IMR-90 (cell line): ENCODE measurements at regions not wholly inside any gene's neighbourhood (a gene's known extent, or its start where the extent isn't known, plus 50 kb on each side); places are given as distances from the start of the nearest gene placed in this dataset.

Source experiments
- ATAC-seq: fragments of 200-7000 bp; cut with Tn5 transposase; 2 replicates; pipeline ENCODE4 v1.9.1; 2020; ENCODE audit warnings: low read depth, mild to moderate bottlenecking, moderate library complexity
- BruUV-seq: library from RNA; stranded (reverse); fragments of 400-500 nt; replicated peaks from 2 replicates; lab custom pipeline; 2021; lab: Mats Ljungman, UMichigan
- CTCF ChIA-PET: fragments of 300-600 bp; formaldehyde crosslinking; extraction: SDS; loops from one replicate; lab custom pipeline; 2021; ENCODE audit warnings: antibody characterized with exemption; lab: Yijun Ruan, JAX
- POLR2A ChIA-PET: fragments of 300-600 bp; sonication (Branson Sonifier 250); formaldehyde crosslinking; loops from one replicate; lab custom pipeline; 2022; ENCODE audit warnings: antibody characterized with exemption; ENCODE audit not compliant: unreplicated experiment; lab: Charles Lee
- DNase-seq: peaks from one replicate; pipeline ENCODE4 v3.0.0; 2013
- H2AFZ ChIP-seq: replicated peaks from 2 replicates; pipeline ENCODE3; 2013; ENCODE audit warnings: low read length, mild to moderate bottlenecking; ENCODE audit not compliant: poor library complexity
- H2AK5ac ChIP-seq: 2 replicates; pipeline ENCODE4 v1.6.1; 2013; ENCODE audit warnings: low read depth, low read length, inconsistent platforms
- H2AK9ac ChIP-seq: replicated peaks from 2 replicates; pipeline ENCODE3; 2013; ENCODE audit warnings: mild to moderate bottlenecking, low read depth, low read length, moderate library complexity; ENCODE audit not compliant: poor library complexity
- H2BK120ac ChIP-seq: 2 replicates; pipeline ENCODE4 v1.6.1; 2013; ENCODE audit warnings: low read depth, low read length, inconsistent platforms
- H2BK15ac ChIP-seq: 3 replicates; pipeline ENCODE4 v1.6.1; 2013; ENCODE audit warnings: low read depth, low read length, inconsistent platforms
- H2BK20ac ChIP-seq: 2 replicates; pipeline ENCODE4 v1.6.1; 2013; ENCODE audit warnings: low read depth, mild to moderate bottlenecking, inconsistent platforms, low read length, moderate library complexity
- H2BK5ac ChIP-seq: 2 replicates; pipeline ENCODE4 v1.6.1; 2013; ENCODE audit warnings: mild to moderate bottlenecking, low read depth, low read length, inconsistent platforms; ENCODE audit not compliant: poor library complexity, severe bottlenecking
- H3K14ac ChIP-seq: replicated peaks from 2 replicates; pipeline ENCODE4 v1.6.1; 2013; ENCODE audit warnings: low read depth, low read length, inconsistent platforms
- H3K18ac ChIP-seq: 2 replicates; pipeline ENCODE4 v1.6.1; 2013; ENCODE audit warnings: low read depth, low read length, control low read depth
- H3K23ac ChIP-seq: 2 replicates; pipeline ENCODE4 v1.6.1; 2013; ENCODE audit warnings: low read depth, low read length, inconsistent platforms
- H3K27ac ChIP-seq: 2 replicates; pipeline ENCODE4 v1.5.1; 2013; ENCODE audit warnings: mild to moderate bottlenecking, control low read depth, low read length; ENCODE audit not compliant: insufficient read depth
- H3K27me3 ChIP-seq: 2 replicates; pipeline ENCODE4 v1.6.1; 2013; ENCODE audit warnings: low read length; ENCODE audit not compliant: control insufficient read depth, insufficient read depth
- H3K36me3 ChIP-seq: 2 replicates; pipeline ENCODE4 v1.6.1; 2013; ENCODE audit warnings: low read length, mixed read lengths; ENCODE audit not compliant: control insufficient read depth, insufficient read depth
- H3K4ac ChIP-seq: 2 replicates; pipeline ENCODE4 v1.6.1; 2013; ENCODE audit warnings: low read depth, low read length, inconsistent platforms
- H3K4me1 ChIP-seq: 2 replicates; pipeline ENCODE4 v1.6.1; 2013; ENCODE audit warnings: low read length, mixed read lengths; ENCODE audit not compliant: control insufficient read depth, insufficient read depth
- H3K4me2 ChIP-seq: 2 replicates; pipeline ENCODE4 v1.6.1; 2013; ENCODE audit warnings: low read depth, mild to moderate bottlenecking, control low read depth, low read length, moderate library complexity
- H3K4me3 ChIP-seq: 2 replicates; pipeline ENCODE4 v1.5.1; 2013; ENCODE audit warnings: low read depth, mild to moderate bottlenecking, control low read depth, low read length, moderate library complexity; ENCODE audit not compliant: insufficient read depth
- H3K56ac ChIP-seq: 2 replicates; pipeline ENCODE4 v1.6.1; 2013; ENCODE audit warnings: low read length, inconsistent platforms; ENCODE audit not compliant: insufficient read depth; ENCODE audit errors: extremely low read depth
- H3K79me1 ChIP-seq, 2 experiments: 2 replicates each; pipeline ENCODE4 v1.6.1; 2013; ENCODE audit warnings: low read length in 2 of 2, inconsistent platforms in 1 of 2, low read depth in 1 of 2
- H3K9ac ChIP-seq: 2 replicates; pipeline ENCODE4 v1.6.1; 2013; ENCODE audit warnings: low read depth, low read length, control low read depth
- H3K9me1 ChIP-seq: 2 replicates; pipeline ENCODE4 v1.6.1; 2013; ENCODE audit warnings: low read length, inconsistent platforms; ENCODE audit not compliant: insufficient read depth
- H3K9me3 ChIP-seq: 2 replicates; pipeline ENCODE4 v1.6.1; 2013; ENCODE audit warnings: low read length; ENCODE audit not compliant: control insufficient read depth, insufficient read depth
- H4K20me1 ChIP-seq: 2 replicates; pipeline ENCODE4 v1.6.1; 2013; ENCODE audit warnings: low read length, inconsistent platforms; ENCODE audit not compliant: insufficient read depth
- H4K5ac ChIP-seq: 2 replicates; pipeline ENCODE4 v1.6.1; 2013; ENCODE audit warnings: mild to moderate bottlenecking, low read depth, low read length, control low read depth
- H4K8ac ChIP-seq, 2 experiments: 2 replicates each; pipeline ENCODE4 v1.6.1; 2013; ENCODE audit warnings: low read depth in 2 of 2, low read length in 2 of 2, control low read depth in 1 of 2, inconsistent platforms in 1 of 2
- H4K91ac ChIP-seq: 2 replicates; pipeline ENCODE4 v1.6.1; 2013; ENCODE audit warnings: low read depth, low read length, inconsistent platforms; ENCODE audit not compliant: insufficient read depth
- BHLHE40 ChIP-seq: fragments of 150-350 bp; IDR thresholded peaks from 2 replicates; pipeline ENCODE4 v1.6.1; 2016; ENCODE audit warnings: mild to moderate bottlenecking, low read depth, low read length
- CEBPB ChIP-seq: IDR thresholded peaks from 2 replicates; pipeline ENCODE4 v1.6.1; 2012; ENCODE audit warnings: low read depth, low read length, improper control_type of control experiment
- ELK1 ChIP-seq: fragments of 150-350 bp; IDR thresholded peaks from 2 replicates; pipeline ENCODE4 v1.6.1; 2016; ENCODE audit warnings: low read depth, mild to moderate bottlenecking, low read length, moderate library complexity, borderline replicate concordance
- FOS ChIP-seq: fragments of 150-350 bp; IDR thresholded peaks from 2 replicates; pipeline ENCODE4 v1.6.1; 2016; ENCODE audit warnings: low read depth, low read length
- MAZ ChIP-seq: IDR thresholded peaks from 2 replicates; pipeline ENCODE4 v1.6.1; 2012; ENCODE audit warnings: low read depth, mild to moderate bottlenecking, low read length, improper control_type of control experiment, moderate library complexity, borderline replicate concordance
- MXI1 ChIP-seq: IDR thresholded peaks from 2 replicates; pipeline ENCODE4 v1.6.1; 2012; ENCODE audit warnings: low read depth, mild to moderate bottlenecking, low read length, moderate library complexity, borderline replicate concordance
- NFE2L2 ChIP-seq: fragments of 150-350 bp; IDR thresholded peaks from 2 replicates; pipeline ENCODE4 v1.6.1; 2016; ENCODE audit warnings: low read depth, mild to moderate bottlenecking, low read length
- RCOR1 ChIP-seq: IDR thresholded peaks from 2 replicates; pipeline ENCODE4 v1.6.1; 2012; ENCODE audit warnings: mild to moderate bottlenecking, low read length, improper control_type of control experiment; ENCODE audit not compliant: insufficient replicate concordance
- RFX5 ChIP-seq: IDR thresholded peaks from 2 replicates; pipeline ENCODE4 v1.8.0; 2012; ENCODE audit warnings: low read depth, mild to moderate bottlenecking, low read length, moderate library complexity
- WGBS, 2 experiments: methylation state at CpG; one replicate each; pipeline versions ENCODE4 v1.1.5 to v1.1.7; 2013; ENCODE audit warnings: missing lambda C conversion rate in 2 of 2; ENCODE audit not compliant: insufficient read length in 1 of 2; ENCODE audit errors: extremely low coverage in 2 of 2; 5-methylcytosine and 5-hydroxymethylcytosine counted together
- dilution Hi-C: fragments of 300-500 bp; cut with HindIII; formaldehyde crosslinking; loops from one replicate; pipeline ENCODE4 v1.14.3; 2018; ENCODE audit warnings: low sequenced_read_pairs; ENCODE audit not compliant: unreplicated experiment
- in situ Hi-C: fragments of 300-500 bp; cut with MboI; formaldehyde crosslinking; loops from 3 replicates; pipeline ENCODE4 v1.14.3; 2019; ENCODE audit warnings: low sequenced_read_pairs, inconsistent platforms, mixed read lengths
- intact Hi-C: fragments of 100-400 bp; cut with micrococcal nuclease; formaldehyde crosslinking; loops from 2 replicates; pipeline ENCODE4 v1.10.0; 2022
- TF ChIP-seq, protein P1 (sequence below): conservative IDR thresholded peaks from 2 replicates; pipeline ENCODE4 v1.5.1; 2012; ENCODE audit warnings: mild to moderate bottlenecking, low read depth, low read length, improper control_type of control experiment

DNA sequence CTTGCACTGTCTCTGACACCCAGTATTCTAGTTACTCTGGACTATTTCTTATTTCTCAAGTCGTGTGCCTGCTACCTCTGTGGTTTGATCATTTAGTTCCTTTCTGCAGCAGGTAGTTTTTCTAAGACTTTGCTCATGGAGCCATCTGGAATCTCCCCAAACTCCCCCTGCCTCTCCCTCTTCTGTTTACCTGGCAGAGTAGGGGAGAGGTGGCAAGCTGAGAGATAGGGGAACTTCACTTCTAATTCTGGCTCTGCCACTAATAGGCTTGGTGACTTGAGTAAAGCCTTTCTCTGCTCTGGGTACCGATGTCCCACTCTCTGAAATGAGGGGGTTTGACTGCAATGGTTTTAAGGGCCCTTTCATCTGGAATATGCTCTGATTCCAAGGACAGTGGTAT, 141.3 kb downstream of the CPEB2 start:
- H3K56ac ChIP-seq, result no peak overlapping the region
- H3K18ac ChIP-seq, result no peak overlapping the region
- TF ChIP-seq FOS (no peak), ELK1 (no peak), MAZ (no peak), MXI1 (no peak), RFX5 (no peak), BHLHE40 (no peak), CEBPB (no peak), NFE2L2 (no peak), RCOR1 (no peak)
- TF ChIP-seq, protein P1, sequence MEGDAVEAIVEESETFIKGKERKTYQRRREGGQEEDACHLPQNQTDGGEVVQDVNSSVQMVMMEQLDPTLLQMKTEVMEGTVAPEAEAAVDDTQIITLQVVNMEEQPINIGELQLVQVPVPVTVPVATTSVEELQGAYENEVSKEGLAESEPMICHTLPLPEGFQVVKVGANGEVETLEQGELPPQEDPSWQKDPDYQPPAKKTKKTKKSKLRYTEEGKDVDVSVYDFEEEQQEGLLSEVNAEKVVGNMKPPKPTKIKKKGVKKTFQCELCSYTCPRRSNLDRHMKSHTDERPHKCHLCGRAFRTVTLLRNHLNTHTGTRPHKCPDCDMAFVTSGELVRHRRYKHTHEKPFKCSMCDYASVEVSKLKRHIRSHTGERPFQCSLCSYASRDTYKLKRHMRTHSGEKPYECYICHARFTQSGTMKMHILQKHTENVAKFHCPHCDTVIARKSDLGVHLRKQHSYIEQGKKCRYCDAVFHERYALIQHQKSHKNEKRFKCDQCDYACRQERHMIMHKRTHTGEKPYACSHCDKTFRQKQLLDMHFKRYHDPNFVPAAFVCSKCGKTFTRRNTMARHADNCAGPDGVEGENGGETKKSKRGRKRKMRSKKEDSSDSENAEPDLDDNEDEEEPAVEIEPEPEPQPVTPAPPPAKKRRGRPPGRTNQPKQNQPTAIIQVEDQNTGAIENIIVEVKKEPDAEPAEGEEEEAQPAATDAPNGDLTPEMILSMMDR, result no peak
- H2AK9ac ChIP-seq, result no peak overlapping the region
- H3K4ac ChIP-seq, result no peak overlapping the region
- no peak overlapping the region for H2AFZ ChIP-seq
- no TSS peak for BruUV-seq
- no peak overlapping the region for H2BK20ac ChIP-seq
- H3K23ac ChIP-seq, result no peak overlapping the region
- in situ Hi-C loops (no loop called here), intact Hi-C loops (no loop called here), dilution Hi-C loops (no loop called here)
- no peak overlapping the region for H3K9ac ChIP-seq
- H2BK5ac ChIP-seq, result no peak overlapping the region
- ChIA-PET CTCF (no interaction called here), POLR2A (no interaction called here)
- H4K5ac ChIP-seq, result no peak overlapping the region
- no peak for DNase-seq
- no peak overlapping the region for H3K14ac ChIP-seq
- no peaks in the 10 kb centered on the region for H3K9me1 ChIP-seq
- H4K91ac ChIP-seq, result no peak overlapping the region
- H2BK120ac ChIP-seq, result no peak overlapping the region
- H3K27me3 ChIP-seq, result no peaks in the 10 kb centered on the region
- no peaks in the 10 kb centered on the region for H3K4me1 ChIP-seq
- no peak overlapping the region for H3K4me3 ChIP-seq
- H3K36me3 ChIP-seq, result no peaks in the 10 kb centered on the region
- H2AK5ac ChIP-seq, result no peak overlapping the region
- no peak overlapping the region for H3K27ac ChIP-seq
- no CpG with 5 or more reads among the region's 2 CpGs for WGBS, 2 experiments
- no peaks in the 10 kb centered on the region for H4K20me1 ChIP-seq
- no peak overlapping the region for H2BK15ac ChIP-seq
- H3K4me2 ChIP-seq, result no peak overlapping the region
- no peaks in the 10 kb centered on the region for H3K79me1 ChIP-seq
- ATAC-seq, result no peak
- no peak overlapping the region for H4K8ac ChIP-seq
- H3K9me3 ChIP-seq, result no peaks in the 10 kb centered on the region
